ENCODE measurements at regions not wholly inside any gene's neighbourhood (a gene's known extent, or its start where the extent isn't known, plus 50 kb on each side); places are given as distances from the start of the nearest gene placed in this dataset.
A peak's percentile ranks its signal among the peaks of the same experiment; 100 is the strongest.

GRCh38 chr1:157363660-157364140 is 188.6 kb downstream of the FCRL5 start:
- H3K27ac Mint-ChIP-seq, result no peak overlapping the region
- intact Hi-C loops (cut with DNase I, micrococcal nuclease), result no loop called here

DNA sequence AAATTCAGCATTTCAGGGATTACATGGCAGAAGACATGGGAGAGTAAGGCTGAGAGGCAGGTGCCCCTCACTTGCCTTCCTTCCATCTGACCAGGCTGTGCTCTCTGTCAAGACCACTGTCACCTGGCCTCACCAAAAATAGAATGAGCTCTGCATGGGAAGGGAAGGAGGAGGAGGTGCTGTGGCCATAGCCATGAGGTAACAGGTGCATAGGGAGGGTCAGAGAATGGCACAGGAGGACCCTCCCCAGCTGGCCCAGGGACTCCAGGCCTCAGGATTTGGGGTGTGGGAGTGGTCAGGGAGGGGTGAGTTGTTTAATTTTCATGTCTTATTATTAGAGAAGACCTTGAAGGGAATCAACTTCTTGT is 192.3 kb downstream of the FCRL5 start:
- Mint-ChIP-seq H3K4me3 (no peak overlapping the region), H3K27me3 (no peaks in the 10 kb centered on the region)
- CTCF ChIA-PET, result no interaction called here

More at GRCh38 chr1:157363660-157364140, 188.6 kb downstream of the FCRL5 start:
- TF ChIP-seq, protein P1, sequence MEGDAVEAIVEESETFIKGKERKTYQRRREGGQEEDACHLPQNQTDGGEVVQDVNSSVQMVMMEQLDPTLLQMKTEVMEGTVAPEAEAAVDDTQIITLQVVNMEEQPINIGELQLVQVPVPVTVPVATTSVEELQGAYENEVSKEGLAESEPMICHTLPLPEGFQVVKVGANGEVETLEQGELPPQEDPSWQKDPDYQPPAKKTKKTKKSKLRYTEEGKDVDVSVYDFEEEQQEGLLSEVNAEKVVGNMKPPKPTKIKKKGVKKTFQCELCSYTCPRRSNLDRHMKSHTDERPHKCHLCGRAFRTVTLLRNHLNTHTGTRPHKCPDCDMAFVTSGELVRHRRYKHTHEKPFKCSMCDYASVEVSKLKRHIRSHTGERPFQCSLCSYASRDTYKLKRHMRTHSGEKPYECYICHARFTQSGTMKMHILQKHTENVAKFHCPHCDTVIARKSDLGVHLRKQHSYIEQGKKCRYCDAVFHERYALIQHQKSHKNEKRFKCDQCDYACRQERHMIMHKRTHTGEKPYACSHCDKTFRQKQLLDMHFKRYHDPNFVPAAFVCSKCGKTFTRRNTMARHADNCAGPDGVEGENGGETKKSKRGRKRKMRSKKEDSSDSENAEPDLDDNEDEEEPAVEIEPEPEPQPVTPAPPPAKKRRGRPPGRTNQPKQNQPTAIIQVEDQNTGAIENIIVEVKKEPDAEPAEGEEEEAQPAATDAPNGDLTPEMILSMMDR (IDR thresholded peaks at IDR 0.05), result no peak
- Mint-ChIP-seq H3K4me1 (ENCODE audit: low read depth) (no peaks in the 10 kb centered on the region), H3K36me3 (ENCODE audit: low read depth) (no peaks in the 10 kb centered on the region), H3K4me3 (no peak overlapping the region), H3K9me3 (no peaks in the 10 kb centered on the region), H3K27me3 (no peaks in the 10 kb centered on the region)
- Histone ChIP-seq H3K27ac (ENCODE audit: low read depth in 1 of 2, low read length in 2 of 2) (no peak overlapping the region), H3K9me3 (ENCODE audit: control insufficient read depth in 1 of 2, insufficient read depth in 1 of 2, low read length in 2 of 2) (no peaks in the 10 kb centered on the region), H3K4me3 (ENCODE audit: low read length) (no peak overlapping the region), H3K27me3 (ENCODE audit: control insufficient read depth in 1 of 2, insufficient read depth in 2 of 2, low read length in 2 of 2) (no peaks in the 10 kb centered on the region), H3K4me1 (ENCODE audit: insufficient read depth, low read length) (no peaks in the 10 kb centered on the region), H3K36me3 (ENCODE audit: insufficient read depth, low read length) (no peaks in the 10 kb centered on the region)
- ChIA-PET POLR2A (no interaction called here), CTCF (no interaction called here)
- DNase-seq (peak in 1 of 14 experiments; percentile 6), ATAC-seq (ENCODE audit: poor library complexity) (no peak)

GRCh38 chr1:157359314-157360022 is 192.8 kb downstream of the FCRL5 start:
- Histone ChIP-seq H3K27ac (ENCODE audit: low read depth in 1 of 2, low read length in 2 of 2) (no peak overlapping the region), H3K9me3 (ENCODE audit: control insufficient read depth in 1 of 2, insufficient read depth in 1 of 2, low read length in 2 of 2) (no peaks in the 10 kb centered on the region), H3K36me3 (ENCODE audit: insufficient read depth, low read length) (no peaks in the 10 kb centered on the region), H3K4me1 (ENCODE audit: insufficient read depth, low read length) (no peaks in the 10 kb centered on the region), H3K4me3 (ENCODE audit: low read length) (no peak overlapping the region), H3K27me3 (ENCODE audit: control insufficient read depth in 1 of 2, insufficient read depth in 2 of 2, low read length in 2 of 2) (no peaks in the 10 kb centered on the region)
- ATAC-seq (ENCODE audit: poor library complexity) (no peak), DNase-seq (peak in 2 of 14 experiments; percentile 4 to 19)
- no peak overlapping the region for H3K4me3 Mint-ChIP-seq
- POLR2A ChIA-PET, result no interaction called here
- intact Hi-C loops (cut with DNase I, micrococcal nuclease), result no loop called here
- H3K27ac Mint-ChIP-seq, result no peak overlapping the region
- no peaks in the 10 kb centered on the region for H3K9me3 Mint-ChIP-seq
- CTCF ChIA-PET, result no interaction called here
- TF ChIP-seq, protein P1 (IDR thresholded peaks at IDR 0.05), result no peak
- no peaks in the 10 kb centered on the region for H3K36me3 Mint-ChIP-seq (ENCODE audit: low read depth)
- H3K27me3 Mint-ChIP-seq, result no peaks in the 10 kb centered on the region
- H3K4me1 Mint-ChIP-seq (ENCODE audit: low read depth), result no peaks in the 10 kb centered on the region

More for the DNA sequence above, 192.3 kb downstream of the FCRL5 start:
- no peaks in the 10 kb centered on the region for H3K36me3 Mint-ChIP-seq (ENCODE audit: low read depth)
- POLR2A ChIA-PET, result no interaction called here
- TF ChIP-seq, protein P1 (IDR thresholded peaks at IDR 0.05), result no peak
- H3K9me3 Mint-ChIP-seq, result no peaks in the 10 kb centered on the region
- Histone ChIP-seq H3K9me3 (ENCODE audit: control insufficient read depth in 1 of 2, insufficient read depth in 1 of 2, low read length in 2 of 2) (no peaks in the 10 kb centered on the region), H3K4me3 (ENCODE audit: low read length) (no peak overlapping the region), H3K4me1 (ENCODE audit: insufficient read depth, low read length) (no peaks in the 10 kb centered on the region), H3K27ac (ENCODE audit: low read depth in 1 of 2, low read length in 2 of 2) (no peak overlapping the region), H3K36me3 (ENCODE audit: insufficient read depth, low read length) (no peaks in the 10 kb centered on the region), H3K27me3 (ENCODE audit: control insufficient read depth in 1 of 2, insufficient read depth in 2 of 2, low read length in 2 of 2) (no peaks in the 10 kb centered on the region)
- DNase-seq, result no peak
- intact Hi-C loops (cut with DNase I, micrococcal nuclease), result no loop called here
- no peaks in the 10 kb centered on the region for H3K4me1 Mint-ChIP-seq (ENCODE audit: low read depth)
- ATAC-seq (ENCODE audit: poor library complexity), result no peak
- no peak overlapping the region for H3K27ac Mint-ChIP-seq
